SU-DHL-6 (cell line): ENCODE measurements at regions not wholly inside any gene's neighbourhood (a gene's known extent, or its start where the extent isn't known, plus 50 kb on each side); places are given as distances from the start of the nearest gene placed in this dataset.

Experiments
- H2AFZ ChIP-seq: fragments of 200-600 bp; sonication (generic); 2 replicates; pipeline ENCODE4 v1.6.1; 2014; ENCODE audit warnings: low read depth, mild to moderate bottlenecking, moderate library complexity, mixed read lengths, antibody characterized with exemption, low read length; ENCODE audit not compliant: severe bottlenecking
- H3F3A ChIP-seq: fragments of 200-600 bp; shearing (Covaris generic); 2 replicates; pipeline ENCODE4 v1.6.0; 2016; ENCODE audit warnings: antibody characterized with exemption, mild to moderate bottlenecking; ENCODE audit not compliant: insufficient read depth
- H3K27ac ChIP-seq: fragments of 200-600 bp; sonication (generic); 2 replicates; pipeline ENCODE4 v1.5.1; 2016; ENCODE audit warnings: low read depth, mild to moderate bottlenecking, low read length, moderate library complexity, mixed read lengths
- H3K27me3 ChIP-seq: fragments of 200-600 bp; sonication (generic), shearing (Covaris generic); 2 replicates; pipeline ENCODE4 v1.6.0; 2014; ENCODE audit warnings: mild to moderate bottlenecking, low read length
- H3K36me3 ChIP-seq: fragments of 200-600 bp; sonication (generic); 2 replicates; pipeline ENCODE4 v1.6.1; 2014; ENCODE audit warnings: mild to moderate bottlenecking, low read length, mixed read lengths
- H3K4me2 ChIP-seq: fragments of 300-600, 200-600 bp; shearing (Covaris generic), sonication (generic); 2 replicates; pipeline ENCODE4 v1.6.0; 2014; ENCODE audit warnings: low read length, low read depth, mild to moderate bottlenecking; ENCODE audit not compliant: poor library complexity, severe bottlenecking
- H3K4me3 ChIP-seq: fragments of 200-600 bp; sonication (generic); 2 replicates; pipeline ENCODE4 v1.5.1; 2014; ENCODE audit warnings: antibody characterized with exemption, low read length, mild to moderate bottlenecking, mixed read lengths; ENCODE audit not compliant: insufficient read depth, poor library complexity, severe bottlenecking
- H3K79me2 ChIP-seq: fragments of 200-600 bp; sonication (generic); 2 replicates; pipeline ENCODE4 v1.6.1; 2014; ENCODE audit warnings: mild to moderate bottlenecking, low read length, moderate library complexity; ENCODE audit not compliant: insufficient read depth
- H3K9ac ChIP-seq: fragments of 200-600 bp; sonication (generic); 2 replicates; pipeline ENCODE4 v1.7.0; 2014; ENCODE audit warnings: mild to moderate bottlenecking, low read length
- H3K9me2 ChIP-seq: fragments of 200-600 bp; sonication (generic); replicated peaks from 2 replicates; pipeline ENCODE4 v1.6.1; 2014; ENCODE audit warnings: low read length; ENCODE audit not compliant: insufficient read depth
- H3K9me3 ChIP-seq: fragments of 200-600 bp; sonication (generic); 2 replicates; pipeline ENCODE4 v1.6.1; 2014; ENCODE audit warnings: low read length, mixed read lengths; ENCODE audit not compliant: insufficient read depth
- H4K20me1 ChIP-seq: fragments of 200-600 bp; sonication (generic); 2 replicates; pipeline ENCODE4 v1.6.1; 2014; ENCODE audit warnings: low read depth, mild to moderate bottlenecking, antibody characterized with exemption, low read length, moderate library complexity, mixed read lengths
- CTCF ChIP-seq: fragments of 200-600 bp; sonication (generic); IDR thresholded peaks from one replicate; pipeline ENCODE4 v1.5.1; 2017; ENCODE audit warnings: antibody characterized with exemption, mild to moderate bottlenecking, low read length, moderate library complexity; ENCODE audit not compliant: insufficient read depth, poor library complexity, severe bottlenecking
- EZH2phosphoT487 ChIP-seq: fragments of 200-600 bp; sonication (generic), shearing (Covaris generic); conservative IDR thresholded peaks from 2 replicates; pipeline ENCODE4 v1.6.1; 2018; ENCODE audit warnings: mild to moderate bottlenecking, antibody characterized with exemption, low read length, moderate library complexity, mixed read lengths

GRCh38 chr2:182636699-182637098, 79.4 kb upstream of the DNAJC10 start:
- Histone ChIP-seq H3K9ac (no peak overlapping the region), H3K4me3 (no peak overlapping the region)

GRCh38 chr2:182638667-182639066, 77.4 kb upstream of the DNAJC10 start:
- Histone ChIP-seq H3K79me2 (no peaks in the 10 kb centered on the region), H4K20me1 (no peaks in the 10 kb centered on the region), H2AFZ (no peak overlapping the region), H3K9me3 (no peaks in the 10 kb centered on the region), H3K9me2 (no peaks in the 10 kb centered on the region), H3K27me3 (no peaks in the 10 kb centered on the region), H3K4me3 (no peak overlapping the region), H3F3A (no peaks in the 10 kb centered on the region), H3K4me2 (no peak overlapping the region), H3K36me3 (no peaks in the 10 kb centered on the region), H3K27ac (no peak overlapping the region), H3K9ac (no peak overlapping the region)
- no peak for TF ChIP-seq CTCF
- no peak for TF ChIP-seq EZH2phosphoT487

More at GRCh38 chr2:182636699-182637098, 79.4 kb upstream of the DNAJC10 start:
- no peak overlapping the region for H2AFZ ChIP-seq
- H3K27me3 ChIP-seq, result no peaks in the 10 kb centered on the region; the same call in 1 of the 2 replicates
- no peaks in the 10 kb centered on the region for H3K9me2 ChIP-seq
- H4K20me1 ChIP-seq, result no peaks in the 10 kb centered on the region
- no peaks in the 10 kb centered on the region for H3K79me2 ChIP-seq
- H3F3A ChIP-seq, result no peaks in the 10 kb centered on the region
- H3K27ac ChIP-seq, result no peak overlapping the region
- no peaks in the 10 kb centered on the region for H3K9me3 ChIP-seq
- TF ChIP-seq EZH2phosphoT487 (no peak), CTCF (no peak)
- no peaks in the 10 kb centered on the region for H3K36me3 ChIP-seq
- H3K4me2 ChIP-seq, result no peak overlapping the region

GRCh38 chr2:182639971-182640370, 76.1 kb upstream of the DNAJC10 start:
- H3K79me2 ChIP-seq, result no peaks in the 10 kb centered on the region
- H3F3A ChIP-seq, result no peaks in the 10 kb centered on the region
- H2AFZ ChIP-seq, result no peak overlapping the region
- no peak overlapping the region for H3K4me3 ChIP-seq
- no peaks in the 10 kb centered on the region for H3K9me2 ChIP-seq
- H3K9ac ChIP-seq, result no peak overlapping the region
- H3K4me2 ChIP-seq, result no peak overlapping the region
- no peaks in the 10 kb centered on the region for H3K27me3 ChIP-seq
- TF ChIP-seq EZH2phosphoT487 (no peak), CTCF (no peak)
- H3K9me3 ChIP-seq, result no peaks in the 10 kb centered on the region
- H4K20me1 ChIP-seq, result no peaks in the 10 kb centered on the region
- no peaks in the 10 kb centered on the region for H3K36me3 ChIP-seq
- no peak overlapping the region for H3K27ac ChIP-seq
